A673 (cell line): ENCODE measurements at regions not wholly inside any gene's neighbourhood (a gene's known extent, or its start where the extent isn't known, plus 50 kb on each side); places are given as distances from the start of the nearest gene placed in this dataset.
A peak's percentile ranks its signal among the peaks of the same experiment; 100 is the strongest.

Source experiments
- BruUV-seq: library from RNA; stranded (reverse); fragments of 400-500 nt; replicated peaks from 2 replicates; lab custom pipeline; 2021; lab: Mats Ljungman, UMichigan
- CTCF ChIA-PET: fragments of 300-600 bp; sonication (Branson Sonifier 250); formaldehyde crosslinking; loops from one replicate; lab custom pipeline; 2022; ENCODE audit warnings: antibody characterized with exemption; lab: Charles Lee
- POLR2A ChIA-PET: fragments of 300-600 bp; sonication (Branson Sonifier 250); formaldehyde crosslinking; loops from one replicate; lab custom pipeline; 2022; ENCODE audit warnings: antibody characterized with exemption; ENCODE audit not compliant: low non-redundant PET; lab: Charles Lee
- DNase-seq: peaks from one replicate; pipeline ENCODE4 v3.0.0-alpha.2; 2015; ENCODE audit warnings: low spot score
- H3K27ac ChIP-seq: fragments of 200-600 bp; sonication (generic); 2 replicates; pipeline ENCODE4 v1.5.1; 2016; ENCODE audit warnings: mixed run types, low read depth, mild to moderate bottlenecking, mixed read lengths, antibody characterized with exemption, low read length; ENCODE audit not compliant: poor library complexity, severe bottlenecking
- H3K27me3 ChIP-seq: fragments of 200-600 bp; sonication (generic); replicated peaks from 2 replicates; pipeline ENCODE4 v1.6.1; 2017; ENCODE audit warnings: mixed run types, low read depth, mild to moderate bottlenecking, mixed read lengths, antibody characterized with exemption, low read length; ENCODE audit not compliant: insufficient read depth, poor library complexity
- H3K36me3 ChIP-seq: fragments of 200-600 bp; sonication (generic); 2 replicates; pipeline ENCODE4 v1.6.1; 2016; ENCODE audit warnings: mixed run types, mild to moderate bottlenecking, mixed read lengths, antibody characterized with exemption, low read length; ENCODE audit not compliant: insufficient read depth, poor library complexity, severe bottlenecking
- H3K4me1 ChIP-seq: fragments of 200-600 bp; sonication (generic); 2 replicates; pipeline ENCODE4 v1.6.1; 2017; ENCODE audit warnings: mixed run types, mild to moderate bottlenecking, mixed read lengths, antibody characterized with exemption, low read length; ENCODE audit not compliant: insufficient read depth, poor library complexity, severe bottlenecking
- H3K4me3 ChIP-seq: fragments of 200-600 bp; sonication (generic); 2 replicates; pipeline ENCODE4 v1.5.1; 2016; ENCODE audit warnings: low read depth, mixed run types, mild to moderate bottlenecking, mixed read lengths, low read length; ENCODE audit not compliant: poor library complexity, severe bottlenecking
- H3K9me3 ChIP-seq: fragments of 200-600 bp; sonication (generic); 2 replicates; pipeline ENCODE4 v1.6.1; 2016; ENCODE audit warnings: mixed run types, low read depth, mild to moderate bottlenecking, mixed read lengths, antibody characterized with exemption, low read length; ENCODE audit not compliant: poor library complexity, severe bottlenecking
- EZH2 ChIP-seq: fragments of 200-600 bp; sonication (generic); IDR thresholded peaks from 2 replicates; pipeline ENCODE4 v1.6.1; 2017; ENCODE audit warnings: borderline replicate concordance, low read depth, mild to moderate bottlenecking, mixed read lengths, antibody characterized with exemption, low read length; ENCODE audit not compliant: poor library complexity, severe bottlenecking
- intact Hi-C: fragments of 100-400 bp; cut with micrococcal nuclease; formaldehyde crosslinking; loops from one replicate; pipeline ENCODE4 v1.10.0; 2022; ENCODE audit not compliant: unreplicated experiment
- TF ChIP-seq, protein P1 (sequence below): fragments of 300-800, 200-600 bp; sonication (generic); conservative IDR thresholded peaks from 2 replicates; pipeline ENCODE4 v1.5.1; 2017; ENCODE audit warnings: low read depth, mild to moderate bottlenecking, antibody characterized with exemption, low read length, moderate library complexity, mixed read lengths

DNA sequence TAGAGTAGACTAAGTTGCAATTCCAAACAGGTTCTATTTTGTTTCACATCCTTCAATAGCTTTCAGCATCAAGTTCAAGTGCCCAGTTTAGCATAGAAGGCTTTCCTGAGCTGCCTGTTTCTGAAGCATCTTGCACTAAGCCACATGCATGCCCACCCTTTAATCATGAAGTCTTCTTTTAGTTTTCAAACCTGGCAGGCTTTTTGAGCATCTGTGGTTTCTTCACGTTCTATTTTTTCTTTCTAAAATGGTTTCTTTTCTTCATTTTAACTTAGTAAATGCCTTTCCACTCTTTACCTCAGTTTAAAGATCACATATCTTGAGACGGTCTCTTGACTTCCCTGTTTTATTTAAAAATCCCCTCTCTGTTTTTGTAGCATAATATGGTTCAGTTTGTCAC lies 360.1 kb downstream of the MAN2A1 start:
- Histone ChIP-seq H3K27ac (no peak overlapping the region), H3K9me3 (no peaks in the 10 kb centered on the region), H3K36me3 (no peaks in the 10 kb centered on the region), H3K27me3 (no peaks in the 10 kb centered on the region), H3K4me3 (no peak overlapping the region), H3K4me1 (peaks cover 31% of the 10 kb centered on the region)
- intact Hi-C loops, result loop anchor here (10.0 kb wide), 2 partner anchors 355 to 575 kb away; no protein-coding TSS in a partner anchor
- ChIA-PET CTCF (no interaction called here), POLR2A (no interaction called here)
- BruUV-seq, result no TSS peak
- no peak for DNase-seq
- TF ChIP-seq EZH2, result no peak
- TF ChIP-seq, protein P1, sequence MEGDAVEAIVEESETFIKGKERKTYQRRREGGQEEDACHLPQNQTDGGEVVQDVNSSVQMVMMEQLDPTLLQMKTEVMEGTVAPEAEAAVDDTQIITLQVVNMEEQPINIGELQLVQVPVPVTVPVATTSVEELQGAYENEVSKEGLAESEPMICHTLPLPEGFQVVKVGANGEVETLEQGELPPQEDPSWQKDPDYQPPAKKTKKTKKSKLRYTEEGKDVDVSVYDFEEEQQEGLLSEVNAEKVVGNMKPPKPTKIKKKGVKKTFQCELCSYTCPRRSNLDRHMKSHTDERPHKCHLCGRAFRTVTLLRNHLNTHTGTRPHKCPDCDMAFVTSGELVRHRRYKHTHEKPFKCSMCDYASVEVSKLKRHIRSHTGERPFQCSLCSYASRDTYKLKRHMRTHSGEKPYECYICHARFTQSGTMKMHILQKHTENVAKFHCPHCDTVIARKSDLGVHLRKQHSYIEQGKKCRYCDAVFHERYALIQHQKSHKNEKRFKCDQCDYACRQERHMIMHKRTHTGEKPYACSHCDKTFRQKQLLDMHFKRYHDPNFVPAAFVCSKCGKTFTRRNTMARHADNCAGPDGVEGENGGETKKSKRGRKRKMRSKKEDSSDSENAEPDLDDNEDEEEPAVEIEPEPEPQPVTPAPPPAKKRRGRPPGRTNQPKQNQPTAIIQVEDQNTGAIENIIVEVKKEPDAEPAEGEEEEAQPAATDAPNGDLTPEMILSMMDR, result no peak

DNA sequence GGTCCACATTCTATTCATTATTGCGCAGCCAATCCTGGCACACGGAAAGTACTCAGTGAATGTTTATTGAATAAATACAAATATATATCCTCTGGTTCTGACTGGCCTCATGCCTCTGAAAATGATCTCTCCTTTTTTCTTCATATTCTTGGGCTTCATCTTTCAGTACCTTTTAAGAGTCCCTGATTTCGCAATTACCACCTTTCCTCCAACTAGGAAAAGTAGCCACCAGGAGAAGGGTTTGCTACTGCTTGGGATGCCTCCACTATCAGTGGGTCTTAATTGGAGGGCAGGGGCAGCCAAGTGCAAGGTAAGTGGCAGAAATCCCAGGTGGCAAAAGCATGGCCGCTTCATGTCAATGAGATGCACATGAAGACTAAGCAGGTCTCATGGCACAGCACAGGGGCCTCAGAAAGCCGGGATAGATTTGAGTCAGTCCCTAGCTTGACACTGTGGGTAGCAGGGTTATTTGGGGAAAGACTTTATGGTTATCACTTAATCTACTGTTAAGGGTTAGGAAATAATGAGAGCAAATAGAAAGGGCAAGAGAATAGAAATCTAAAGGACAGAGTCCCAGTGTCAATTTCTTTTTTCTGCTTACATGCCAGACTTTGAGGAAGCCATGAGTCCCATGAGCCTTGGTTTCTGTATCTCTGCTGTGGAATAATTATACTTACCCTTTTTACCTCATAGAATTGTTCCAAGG lies 361.1 kb downstream of the MAN2A1 start:
- H3K9me3 ChIP-seq, result no peaks in the 10 kb centered on the region
- H3K27me3 ChIP-seq, result no peaks in the 10 kb centered on the region
- CTCF ChIA-PET, result no interaction called here
- BruUV-seq, result no TSS peak
- DNase-seq, result no peak
- H3K36me3 ChIP-seq, result no peaks in the 10 kb centered on the region
- no peak overlapping the region for H3K27ac ChIP-seq
- intact Hi-C loops, result loop anchor here (10.0 kb wide), 1 partner anchor 356 kb away; no protein-coding TSS in a partner anchor
- peaks cover 41% of the 10 kb centered on the region for H3K4me1 ChIP-seq
- POLR2A ChIA-PET, result no interaction called here
- no peak for TF ChIP-seq EZH2
- H3K4me3 ChIP-seq, result no peak overlapping the region

DNA sequence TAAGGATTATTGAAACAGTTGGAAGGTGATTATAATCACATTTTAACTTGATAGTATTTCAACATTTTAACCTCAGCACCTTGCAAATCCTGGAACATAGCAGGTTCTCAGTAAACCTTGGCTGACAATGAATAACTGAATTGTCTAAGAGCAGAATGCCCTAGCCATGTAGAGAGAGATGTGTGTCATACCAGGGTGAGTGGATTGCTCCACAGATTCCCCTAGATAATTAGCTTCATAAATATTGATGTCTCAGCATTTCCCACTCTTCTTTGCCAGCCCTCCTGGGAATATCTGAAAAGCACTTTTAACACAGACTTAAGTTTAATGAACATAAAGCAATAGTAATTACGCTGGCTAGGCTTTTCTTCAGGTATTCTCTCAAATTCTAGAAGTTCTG lies 363.5 kb downstream of the MAN2A1 start:
- BruUV-seq, result no TSS peak
- intact Hi-C loops, result loop anchor here (10.0 kb wide), 1 partner anchor 358 kb away; no protein-coding TSS in a partner anchor
- peak; percentile 74 for DNase-seq
- POLR2A ChIA-PET, result no interaction called here
- H3K27ac ChIP-seq, result no peak overlapping the region
- CTCF ChIA-PET, result no interaction called here
- TF ChIP-seq, protein P1, result no peak
- TF ChIP-seq EZH2, result no peak
- peaks cover 54% of the 10 kb centered on the region for H3K4me1 ChIP-seq
- no peak overlapping the region for H3K4me3 ChIP-seq
- no peaks in the 10 kb centered on the region for H3K36me3 ChIP-seq
- no peaks in the 10 kb centered on the region for H3K27me3 ChIP-seq
- no peaks in the 10 kb centered on the region for H3K9me3 ChIP-seq
